GM21717 (cell line): ENCODE measurements at regions not wholly inside any gene's neighbourhood (a gene's known extent, or its start where the extent isn't known, plus 50 kb on each side); places are given as distances from the start of the nearest gene placed in this dataset.

Source experiments
- ATAC-seq: cut with Tn5 transposase; IDR thresholded peaks from one replicate; pipeline ENCODE4 v1.9.1; 2021; ENCODE audit warnings: mild to moderate bottlenecking, moderate library complexity; ENCODE audit not compliant: unreplicated experiment

- ATAC-seq, result no peak
Measured at GRCh38 chr7:23971031-23971430, 261.0 kb downstream of the STK31 start.

GRCh38 chr7:23972057-23972456 is 262.0 kb downstream of the STK31 start:
- ATAC-seq, result no peak

GRCh38 chr7:23973264-23973663 is 263.2 kb downstream of the STK31 start:
- ATAC-seq, result no peak

- ATAC-seq, result no peak
Measured at GRCh38 chr7:23980081-23980480, 270.1 kb downstream of the STK31 start.

- ATAC-seq, result no peak
Measured at GRCh38 chr7:23981314-23981713, 271.3 kb downstream of the STK31 start.

- ATAC-seq, result no peak
Measured at GRCh38 chr7:23981758-23982157, 271.7 kb downstream of the STK31 start.

- ATAC-seq, result no peak
Measured at GRCh38 chr7:24005517-24005916, 278.5 kb upstream of the NPY start.

GRCh38 chr7:24010495-24010894 is 273.5 kb upstream of the NPY start:
- no peak for ATAC-seq

GRCh38 chr7:24017519-24017918 is 266.5 kb upstream of the NPY start:
- no peak for ATAC-seq

GRCh38 chr7:24018331-24018730 is 265.7 kb upstream of the NPY start:
- no peak for ATAC-seq

- no peak for ATAC-seq
Measured at GRCh38 chr7:24019841-24020240, 264.1 kb upstream of the NPY start.

GRCh38 chr7:24024276-24025068 is 259.5 kb upstream of the NPY start:
- ATAC-seq, result no peak

GRCh38 chr7:24025094-24025493 is 258.9 kb upstream of the NPY start:
- ATAC-seq, result no peak

GRCh38 chr7:24025765-24026164 is 258.2 kb upstream of the NPY start:
- ATAC-seq, result no peak

GRCh38 chr7:24026351-24026750 is 257.6 kb upstream of the NPY start:
- ATAC-seq, result no peak

- ATAC-seq, result no peak
Measured at GRCh38 chr7:24029068-24029467, 254.9 kb upstream of the NPY start.

GRCh38 chr7:24034251-24034650 is 249.7 kb upstream of the NPY start:
- ATAC-seq, result no peak

GRCh38 chr7:24035366-24036032 is 248.5 kb upstream of the NPY start:
- ATAC-seq, result no peak

GRCh38 chr7:24036033-24036412 is 248.0 kb upstream of the NPY start:
- ATAC-seq, result no peak

GRCh38 chr7:24038993-24039392 is 245.0 kb upstream of the NPY start:
- ATAC-seq, result no peak

GRCh38 chr7:24039991-24040624 is 243.9 kb upstream of the NPY start:
- ATAC-seq, result no peak

GRCh38 chr7:24042028-24042427 is 242.0 kb upstream of the NPY start:
- no peak for ATAC-seq
